SK-N-SH (cell line): ENCODE measurements at regions not wholly inside any gene's neighbourhood (a gene's known extent, or its start where the extent isn't known, plus 50 kb on each side); places are given as distances from the start of the nearest gene placed in this dataset.

ENCODE experiments used
- CTCF ChIA-PET: fragments of 300-600, 350-600 bp; formaldehyde crosslinking; extraction: SDS; loops from one replicate; lab custom pipeline; 2021; lab: Yijun Ruan, JAX
- POLR2A ChIA-PET: fragments of 350-600 bp; sonication (Branson Sonifier 250); formaldehyde crosslinking; extraction: SDS; loops from one replicate; lab custom pipeline; 2020; ENCODE audit warnings: antibody characterized with exemption, inconsistent platforms; lab: Yijun Ruan, JAX
- DNase-seq: peaks from one replicate; pipeline ENCODE4 v3.0.0; 2012
- H2AFZ ChIP-seq: fragments of 200-600 bp; sonication (generic); 2 replicates; pipeline ENCODE4 v1.8.1; 2016; ENCODE audit warnings: antibody characterized with exemption, mild to moderate bottlenecking, low read depth
- H3F3A ChIP-seq: fragments of 200-600 bp; sonication (generic); replicated peaks from 2 replicates; pipeline ENCODE3; 2016; ENCODE audit warnings: antibody characterized with exemption, mild to moderate bottlenecking; ENCODE audit not compliant: insufficient read depth
- H3K27ac ChIP-seq, 2 experiments: fragments of 200-500 bp in 1 of 2; fragments of 200-600 bp in 1 of 2; sonication (Bioruptor generic) in 1 of 2; sonication (generic), shearing (Covaris generic) in 1 of 2; 2 replicates each; pipeline versions ENCODE4 v1.5.1 to v1.6.1; 2014 to 2016; ENCODE audit warnings: low read depth in 2 of 2, inconsistent platforms in 1 of 2, low read length in 1 of 2, mild to moderate bottlenecking in 1 of 2, mixed read lengths in 1 of 2
- H3K27me3 ChIP-seq: fragments of 200-600 bp; sonication (generic), shearing (Covaris generic); 2 replicates; pipeline ENCODE4 v1.6.1; 2016; ENCODE audit warnings: mixed run types; ENCODE audit not compliant: insufficient read depth
- H3K36me3 ChIP-seq, 2 experiments: fragments of 200-500 bp in 1 of 2; fragments of 200-600 bp in 1 of 2; sonication (Bioruptor generic) in 1 of 2; sonication (generic) in 1 of 2; replicated peaks in 1 of 2; 2 replicates each; pipeline versions ENCODE3 to v1.5.1; 2014 to 2016; ENCODE audit warnings: low read length in 1 of 2, mild to moderate bottlenecking in 1 of 2; ENCODE audit not compliant: insufficient read depth in 2 of 2, control insufficient read depth in 1 of 2
- H3K4me1 ChIP-seq, 2 experiments: fragments of 200-500 bp in 1 of 2; fragments of 200-600 bp in 1 of 2; sonication (Bioruptor generic) in 1 of 2; sonication (generic), shearing (Covaris generic) in 1 of 2; 2 replicates each; pipeline versions ENCODE4 v1.5.1 to v1.6.1; 2014 to 2016; ENCODE audit warnings: low read depth in 1 of 2, low read length in 1 of 2, mixed run types in 1 of 2; ENCODE audit not compliant: insufficient read depth in 2 of 2, control insufficient read depth in 1 of 2
- H3K4me2 ChIP-seq: fragments of 200-600 bp; sonication (generic), shearing (Covaris generic); 2 replicates; pipeline ENCODE4 v1.6.1; 2017; ENCODE audit warnings: mixed run types
- H3K4me3 ChIP-seq, 2 experiments: fragments of 200-500 bp in 1 of 2; fragments of 200-600 bp in 1 of 2; sonication (Bioruptor generic) in 1 of 2; sonication (generic), shearing (Covaris generic) in 1 of 2; 2 replicates each; pipeline versions ENCODE4 v1.5.1 to v1.8.1; 2014 to 2016; ENCODE audit warnings: low read depth in 2 of 2, inconsistent platforms in 1 of 2, low read length in 1 of 2, mild to moderate bottlenecking in 1 of 2, mixed read lengths in 1 of 2, moderate library complexity in 1 of 2
- H3K79me2 ChIP-seq: fragments of 200-600 bp; sonication (generic); 2 replicates; pipeline ENCODE4 v1.8.1; 2017; ENCODE audit warnings: mild to moderate bottlenecking; ENCODE audit not compliant: insufficient read depth
- H3K9ac ChIP-seq: fragments of 200-600 bp; sonication (generic); 2 replicates; pipeline ENCODE4 v1.6.1; 2017; ENCODE audit warnings: mixed run types
- H3K9me2 ChIP-seq: fragments of 200-600 bp; sonication (generic); 2 replicates; pipeline ENCODE4 v1.6.1; 2017; ENCODE audit warnings: mixed run types
- H3K9me3 ChIP-seq: fragments of 200-600 bp; sonication (generic); 2 replicates; pipeline ENCODE4 v1.6.1; 2017; ENCODE audit warnings: mixed run types, mild to moderate bottlenecking, moderate library complexity
- H4K20me1 ChIP-seq: fragments of 200-600 bp; sonication (generic); 2 replicates; pipeline ENCODE4 v1.6.1; 2017; ENCODE audit warnings: mild to moderate bottlenecking, mixed run types; ENCODE audit not compliant: insufficient read depth
- CHD2 ChIP-seq: fragments of 150-350 bp; IDR thresholded peaks from 2 replicates; pipeline ENCODE4 v1.6.1; 2018; ENCODE audit warnings: low read length; ENCODE audit not compliant: partially characterized antibody
- ELF1 ChIP-seq: IDR thresholded peaks from 2 replicates; pipeline ENCODE4 v1.4.0; 2012
- EP300 ChIP-seq, 2 experiments: IDR thresholded peaks; 2 replicates each; pipeline versions ENCODE4 v1.4.0 to v1.6.1; 2012; ENCODE audit warnings: borderline replicate concordance in 1 of 2, low read depth in 1 of 2, low read length in 1 of 2
- FOSL2 ChIP-seq: IDR thresholded peaks from 2 replicates; pipeline ENCODE4 v1.4.0; 2012; ENCODE audit warnings: low read depth, mild to moderate bottlenecking, moderate library complexity, borderline replicate concordance
- FOXJ3 ChIP-seq: sonication (generic); formaldehyde crosslinking; IDR thresholded peaks from 2 replicates; pipeline ENCODE4 v1.5.1; 2020; ENCODE audit warnings: mild to moderate bottlenecking, missing genetic modification reagents
- FOXM1 ChIP-seq: IDR thresholded peaks from 2 replicates; pipeline ENCODE4 v1.4.0; 2012; ENCODE audit warnings: low read depth, mild to moderate bottlenecking
- GABPA ChIP-seq: IDR thresholded peaks from 2 replicates; pipeline ENCODE4 v1.4.0; 2012; ENCODE audit warnings: low read depth, mild to moderate bottlenecking
- JUND ChIP-seq: IDR thresholded peaks from 2 replicates; pipeline ENCODE4 v1.4.0; 2012
- MEF2A ChIP-seq: IDR thresholded peaks from 2 replicates; pipeline ENCODE4 v1.4.0; 2012; ENCODE audit warnings: low read depth, borderline replicate concordance
- NFIC ChIP-seq: IDR thresholded peaks from 2 replicates; pipeline ENCODE4 v1.4.0; 2012; ENCODE audit warnings: borderline replicate concordance
- NRF1 ChIP-seq: IDR thresholded peaks from 2 replicates; pipeline ENCODE4 v1.6.1; 2012; ENCODE audit warnings: low read depth, mild to moderate bottlenecking, low read length
- POLR2AphosphoS5 ChIP-seq: IDR thresholded peaks from 2 replicates; pipeline ENCODE4 v1.6.1; 2012; ENCODE audit warnings: low read depth, low read length
- RCOR1 ChIP-seq: fragments of 150-350 bp; IDR thresholded peaks from 2 replicates; pipeline ENCODE4 v1.6.1; 2017; ENCODE audit warnings: antibody characterized with exemption, low read length
- RFX5 ChIP-seq: IDR thresholded peaks from 2 replicates; pipeline ENCODE4 v1.6.1; 2012; ENCODE audit warnings: mild to moderate bottlenecking, improper control_type of control experiment, low read length
- SMC3 ChIP-seq: IDR thresholded peaks from 2 replicates; pipeline ENCODE4 v1.6.1; 2012; ENCODE audit warnings: low read depth, low read length, improper control_type of control experiment
- WGBS: methylation state at CpG from one replicate; pipeline ENCODE4 v1.1.6; 2017; ENCODE audit warnings: low lambda C conversion rate; 5-methylcytosine and 5-hydroxymethylcytosine counted together
- TF ChIP-seq, protein P1 (sequence below): IDR thresholded peaks from 2 replicates; pipeline ENCODE4 v1.4.0; 2012; ENCODE audit warnings: low read depth
- TF ChIP-seq, protein P2 (sequence below): fragments of 150-350 bp; IDR thresholded peaks from 2 replicates; pipeline ENCODE4 v1.6.1; 2017; ENCODE audit warnings: antibody characterized with exemption, low read length, low read depth, borderline replicate concordance
- TF ChIP-seq, protein P3 (sequence below): fragments of 150-350 bp; IDR thresholded peaks from 2 replicates; pipeline ENCODE4 v1.6.1; 2016; ENCODE audit warnings: mild to moderate bottlenecking, low read depth, low read length

DNA sequence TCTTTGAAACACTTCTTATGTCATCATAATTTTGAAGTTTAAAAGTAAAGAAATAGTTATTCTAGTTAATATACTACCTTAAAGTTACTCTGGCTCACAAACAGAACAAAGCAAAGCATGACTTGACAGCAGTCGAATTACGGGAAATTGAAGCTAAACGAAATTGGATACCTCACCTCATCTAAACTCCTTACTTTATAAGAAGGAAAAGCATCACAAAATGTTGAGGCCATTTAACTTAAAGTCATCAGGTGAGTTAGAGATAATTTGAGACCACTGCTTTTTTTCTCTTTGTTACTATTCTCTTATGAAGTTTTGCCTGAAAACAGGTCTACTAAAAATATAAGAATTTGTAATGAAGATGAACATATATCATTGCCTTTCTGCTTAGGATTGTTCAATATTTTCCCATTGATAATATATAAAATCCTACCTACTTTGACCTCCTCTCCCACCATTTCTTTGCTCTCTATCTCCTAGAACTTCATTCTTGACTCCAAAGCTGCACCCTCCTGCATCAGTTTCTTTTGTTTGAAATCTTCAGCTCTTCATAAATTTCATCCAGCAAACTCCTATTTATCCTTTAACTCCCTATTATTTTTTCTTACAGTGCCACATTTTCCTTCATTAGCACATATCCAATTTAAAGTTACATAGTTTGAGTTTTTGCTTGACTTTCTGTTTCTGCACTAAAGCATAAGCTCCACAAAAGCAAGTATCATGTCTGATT, 510.7 kb upstream of the ZNF337 start:
- peaks cover 11% of the 10 kb centered on the region; the same call in 1 of the 2 replicates for H3K27me3 ChIP-seq
- peak overlapping the region in 1 of 2 experiments; percentile 43; a peak in 1 of 4 replicates for H3K27ac ChIP-seq
- no peaks in the 10 kb centered on the region for H4K20me1 ChIP-seq
- TF ChIP-seq ELF1: no peak
- TF ChIP-seq JUND: no peak
- no peak for TF ChIP-seq FOXM1
- TF ChIP-seq, protein P1, sequence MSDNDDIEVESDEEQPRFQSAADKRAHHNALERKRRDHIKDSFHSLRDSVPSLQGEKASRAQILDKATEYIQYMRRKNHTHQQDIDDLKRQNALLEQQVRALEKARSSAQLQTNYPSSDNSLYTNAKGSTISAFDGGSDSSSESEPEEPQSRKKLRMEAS: no peak
- no peak for TF ChIP-seq POLR2AphosphoS5
- no peak for TF ChIP-seq FOXJ3 (CRISPR knock-in tag)
- TF ChIP-seq RCOR1: no peak
- no peak for TF ChIP-seq NRF1
- no peak for TF ChIP-seq CHD2
- TF ChIP-seq, protein P2, sequence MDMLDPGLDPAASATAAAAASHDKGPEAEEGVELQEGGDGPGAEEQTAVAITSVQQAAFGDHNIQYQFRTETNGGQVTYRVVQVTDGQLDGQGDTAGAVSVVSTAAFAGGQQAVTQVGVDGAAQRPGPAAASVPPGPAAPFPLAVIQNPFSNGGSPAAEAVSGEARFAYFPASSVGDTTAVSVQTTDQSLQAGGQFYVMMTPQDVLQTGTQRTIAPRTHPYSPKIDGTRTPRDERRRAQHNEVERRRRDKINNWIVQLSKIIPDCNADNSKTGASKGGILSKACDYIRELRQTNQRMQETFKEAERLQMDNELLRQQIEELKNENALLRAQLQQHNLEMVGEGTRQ: no peak
- TF ChIP-seq GABPA: no peak
- TF ChIP-seq EP300 (IDR thresholded peaks at IDR 0.05; ENCODE audit: borderline replicate concordance in 1 of 2, low read depth in 1 of 2, low read length in 1 of 2): no peak
- no peak for TF ChIP-seq MEF2A
- TF ChIP-seq RFX5: no peak
- TF ChIP-seq, protein P3, sequence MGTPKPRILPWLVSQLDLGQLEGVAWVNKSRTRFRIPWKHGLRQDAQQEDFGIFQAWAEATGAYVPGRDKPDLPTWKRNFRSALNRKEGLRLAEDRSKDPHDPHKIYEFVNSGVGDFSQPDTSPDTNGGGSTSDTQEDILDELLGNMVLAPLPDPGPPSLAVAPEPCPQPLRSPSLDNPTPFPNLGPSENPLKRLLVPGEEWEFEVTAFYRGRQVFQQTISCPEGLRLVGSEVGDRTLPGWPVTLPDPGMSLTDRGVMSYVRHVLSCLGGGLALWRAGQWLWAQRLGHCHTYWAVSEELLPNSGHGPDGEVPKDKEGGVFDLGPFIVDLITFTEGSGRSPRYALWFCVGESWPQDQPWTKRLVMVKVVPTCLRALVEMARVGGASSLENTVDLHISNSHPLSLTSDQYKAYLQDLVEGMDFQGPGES: no peak
- TF ChIP-seq SMC3: no peak
- TF ChIP-seq NFIC: no peak
- TF ChIP-seq FOSL2: no peak
- no peaks in the 10 kb centered on the region for H3K9me2 ChIP-seq
- no peaks in the 10 kb centered on the region for H3K79me2 ChIP-seq
- no peaks in the 10 kb centered on the region; a peak in 1 of 4 replicates for H3K4me1 ChIP-seq
- peaks cover under 1% of the 10 kb centered on the region; the same call in 1 of the 2 replicates for H3K9me3 ChIP-seq
- CTCF ChIA-PET: no interaction called here
- H3F3A ChIP-seq: peaks cover 8% of the 10 kb centered on the region
- H3K9ac ChIP-seq: no peak overlapping the region
- DNase-seq: no peak
- H3K4me3 ChIP-seq: peak overlapping the region in 1 of 2 experiments; percentile 39; a peak in 3 of 4 replicates
- no peaks in the 10 kb centered on the region for H3K36me3 ChIP-seq
- 0 out of 2 replicates have a peak overlapping the region, but pooled peaks have one; percentile 82 for H2AFZ ChIP-seq
- WGBS: 53% methylated on average over 3 of the region's 3 CpGs
- peak overlapping the region; percentile 65 for H3K4me2 ChIP-seq
- POLR2A ChIA-PET: no interaction called here
